HG02840 (cell line): ENCODE measurements at regions not wholly inside any gene's neighbourhood (a gene's known extent, or its start where the extent isn't known, plus 50 kb on each side); places are given as distances from the start of the nearest gene placed in this dataset.

Source experiments
- ATAC-seq: cut with Tn5 transposase; IDR thresholded peaks from one replicate; pipeline ENCODE4 v1.9.1; 2021; ENCODE audit warnings: mild to moderate bottlenecking, moderate library complexity, moderate number of reproducible peaks; ENCODE audit not compliant: unreplicated experiment, low FRiP score

- no peak for ATAC-seq
These were observed 311.2 kb downstream of the CMPK2 start for GRCh38 chr2:6554466-6554865.

GRCh38 chr2:6556755-6557154 lies 309.0 kb downstream of the CMPK2 start:
- no peak for ATAC-seq

- no peak for ATAC-seq
These were observed 308.0 kb downstream of the CMPK2 start for GRCh38 chr2:6557737-6558136.

- no peak for ATAC-seq
These were observed 302.9 kb downstream of the CMPK2 start for GRCh38 chr2:6562771-6563170.

- ATAC-seq = no peak
These were observed 301.4 kb downstream of the CMPK2 start for GRCh38 chr2:6564326-6564725.

GRCh38 chr2:6574121-6574520 lies 291.6 kb downstream of the CMPK2 start:
- ATAC-seq = no peak

GRCh38 chr2:6576302-6576701 lies 289.4 kb downstream of the CMPK2 start:
- no peak for ATAC-seq

- ATAC-seq = no peak
These were observed 287.7 kb downstream of the CMPK2 start for GRCh38 chr2:6577960-6578359.

- no peak for ATAC-seq
These were observed 287.3 kb downstream of the CMPK2 start for GRCh38 chr2:6578416-6578815.

- no peak for ATAC-seq
These were observed 286.4 kb downstream of the CMPK2 start for GRCh38 chr2:6579281-6579680.

GRCh38 chr2:6580982-6581381 lies 284.7 kb downstream of the CMPK2 start:
- ATAC-seq = no peak

- no peak for ATAC-seq
These were observed 276.6 kb downstream of the CMPK2 start for GRCh38 chr2:6589150-6589549.

GRCh38 chr2:6590442-6590841 lies 275.3 kb downstream of the CMPK2 start:
- ATAC-seq = no peak

- ATAC-seq = no peak
These were observed 263.2 kb downstream of the CMPK2 start for GRCh38 chr2:6602471-6602870.

- ATAC-seq = no peak
These were observed 259.7 kb downstream of the CMPK2 start for GRCh38 chr2:6605836-6606505.

- ATAC-seq = no peak
These were observed 247.9 kb downstream of the CMPK2 start for GRCh38 chr2:6617794-6618193.

GRCh38 chr2:6618201-6618600 lies 247.5 kb downstream of the CMPK2 start:
- no peak for ATAC-seq

GRCh38 chr2:6623746-6624145 lies 242.0 kb downstream of the CMPK2 start:
- no peak for ATAC-seq

- ATAC-seq = no peak
These were observed 239.2 kb downstream of the CMPK2 start for GRCh38 chr2:6626401-6627012.

- no peak for ATAC-seq
These were observed 238.4 kb downstream of the CMPK2 start for GRCh38 chr2:6627316-6627715.

- ATAC-seq = no peak
These were observed 235.5 kb downstream of the CMPK2 start for GRCh38 chr2:6630209-6630608.

- no peak for ATAC-seq
These were observed 230.4 kb downstream of the CMPK2 start for GRCh38 chr2:6635296-6635695.
